HFF-Myc (cell line): ENCODE measurements at regions not wholly inside any gene's neighbourhood (a gene's known extent, or its start where the extent isn't known, plus 50 kb on each side); places are given as distances from the start of the nearest gene placed in this dataset.

ENCODE experiments used
- DNase-seq: peaks from one replicate; pipeline ENCODE4 v3.0.0-alpha.2; 2011; ENCODE audit warnings: low read depth; ENCODE audit errors: extremely low read depth
- H3K4me3 ChIP-seq: replicated peaks from 2 replicates; pipeline ENCODE4 v1.5.1; 2011; ENCODE audit warnings: low read depth, mild to moderate bottlenecking, control low read depth, low read length
- TF ChIP-seq, protein P1 (sequence below): IDR thresholded peaks from 2 replicates; pipeline ENCODE4 v1.5.1; 2012; ENCODE audit warnings: mild to moderate bottlenecking, low read depth, low read length, control low read depth; ENCODE audit errors: missing control alignments

DNA sequence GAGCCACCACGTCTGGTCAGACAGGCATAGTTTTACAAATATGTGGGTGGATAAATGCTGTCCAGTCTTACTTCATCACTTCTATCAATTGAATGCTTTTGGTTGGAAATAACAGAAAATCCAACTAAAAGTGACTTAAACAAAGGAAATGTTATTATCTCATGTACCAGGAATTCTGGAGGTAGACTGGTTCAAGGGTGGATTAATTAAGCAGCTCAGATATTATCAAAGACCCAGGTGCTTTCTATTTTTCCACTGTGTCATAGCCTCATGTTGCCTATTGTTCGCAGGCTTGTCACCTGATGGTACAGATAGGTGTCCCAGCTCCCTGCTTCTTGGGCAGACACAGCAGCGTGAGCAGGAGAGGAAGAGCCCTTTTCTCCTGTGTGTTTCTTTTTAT, 156.1 kb upstream of the CTBP2 start:
- TF ChIP-seq, protein P1, sequence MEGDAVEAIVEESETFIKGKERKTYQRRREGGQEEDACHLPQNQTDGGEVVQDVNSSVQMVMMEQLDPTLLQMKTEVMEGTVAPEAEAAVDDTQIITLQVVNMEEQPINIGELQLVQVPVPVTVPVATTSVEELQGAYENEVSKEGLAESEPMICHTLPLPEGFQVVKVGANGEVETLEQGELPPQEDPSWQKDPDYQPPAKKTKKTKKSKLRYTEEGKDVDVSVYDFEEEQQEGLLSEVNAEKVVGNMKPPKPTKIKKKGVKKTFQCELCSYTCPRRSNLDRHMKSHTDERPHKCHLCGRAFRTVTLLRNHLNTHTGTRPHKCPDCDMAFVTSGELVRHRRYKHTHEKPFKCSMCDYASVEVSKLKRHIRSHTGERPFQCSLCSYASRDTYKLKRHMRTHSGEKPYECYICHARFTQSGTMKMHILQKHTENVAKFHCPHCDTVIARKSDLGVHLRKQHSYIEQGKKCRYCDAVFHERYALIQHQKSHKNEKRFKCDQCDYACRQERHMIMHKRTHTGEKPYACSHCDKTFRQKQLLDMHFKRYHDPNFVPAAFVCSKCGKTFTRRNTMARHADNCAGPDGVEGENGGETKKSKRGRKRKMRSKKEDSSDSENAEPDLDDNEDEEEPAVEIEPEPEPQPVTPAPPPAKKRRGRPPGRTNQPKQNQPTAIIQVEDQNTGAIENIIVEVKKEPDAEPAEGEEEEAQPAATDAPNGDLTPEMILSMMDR, result no peak
- H3K4me3 ChIP-seq, result no peak overlapping the region
- DNase-seq, result no peak

DNA sequence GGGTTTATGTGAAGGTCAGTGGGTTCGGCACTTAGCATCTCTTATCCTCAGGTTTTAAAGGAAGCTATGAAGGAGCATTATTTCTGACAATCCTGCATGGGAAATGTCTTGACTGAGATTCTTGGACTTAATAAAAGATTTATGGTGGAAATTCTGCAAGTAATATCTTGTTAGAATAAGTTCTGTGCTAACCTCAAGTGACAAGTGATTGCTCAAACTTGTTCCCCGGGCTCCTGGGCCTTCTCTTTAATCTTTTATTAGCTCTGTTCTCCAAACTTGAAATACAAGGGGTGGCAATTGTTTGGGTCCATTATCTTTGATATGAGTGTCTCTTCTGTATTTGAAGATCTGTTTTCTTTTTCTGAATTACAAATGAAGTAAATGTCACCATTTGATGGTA, 140.6 kb upstream of the CTBP2 start:
- TF ChIP-seq, protein P1, result no peak
- DNase-seq, result no peak
- no peak overlapping the region for H3K4me3 ChIP-seq

DNA sequence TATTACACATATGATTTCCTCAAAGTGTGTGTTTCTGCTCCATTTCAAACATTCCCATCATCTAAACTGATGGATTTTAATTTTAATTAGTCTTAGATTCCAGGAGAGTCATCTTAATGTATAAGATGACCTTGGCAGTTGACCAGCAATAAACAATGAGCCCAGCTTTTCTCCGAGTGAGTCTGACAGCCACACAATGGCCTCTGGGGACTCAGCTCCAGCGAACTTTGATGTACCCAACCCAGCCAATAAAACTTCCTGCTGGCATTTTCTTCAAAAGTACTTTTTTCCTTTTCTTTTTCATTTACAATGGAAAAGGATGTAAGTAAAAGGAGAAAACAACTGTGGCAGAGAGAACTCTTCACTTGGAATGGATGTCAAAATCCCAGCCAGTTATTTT, 139.1 kb upstream of the CTBP2 start:
- TF ChIP-seq, protein P1, result no peak
- DNase-seq, result no peak

GRCh38 chr10:125296598-125296997, 136.2 kb upstream of the CTBP2 start:
- H3K4me3 ChIP-seq, result no peak overlapping the region
- DNase-seq, result no peak
- TF ChIP-seq, protein P1, result no peak

More for the DNA sequence above, 139.1 kb upstream of the CTBP2 start:
- no peak overlapping the region for H3K4me3 ChIP-seq

DNA sequence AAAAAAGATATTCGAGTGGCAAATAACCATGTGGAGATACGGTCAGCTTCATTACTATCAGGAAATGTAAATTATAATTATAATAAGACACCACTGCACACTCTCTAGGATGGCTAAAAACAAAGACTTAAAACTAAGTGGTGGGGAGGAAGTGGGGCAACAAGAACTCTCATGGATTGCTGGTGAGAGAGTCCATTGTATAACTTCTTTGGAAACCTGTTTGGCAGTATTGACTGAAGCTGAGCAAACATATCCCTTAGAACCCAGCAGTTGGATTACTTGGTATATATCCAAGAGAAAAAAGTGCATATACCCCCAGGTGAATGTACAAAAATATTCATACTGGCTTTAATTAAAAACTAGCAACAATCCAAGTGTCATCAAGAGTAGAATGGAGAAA, 133.7 kb upstream of the CTBP2 start:
- no peak for DNase-seq
- no peak overlapping the region for H3K4me3 ChIP-seq
- TF ChIP-seq, protein P1, result no peak

DNA sequence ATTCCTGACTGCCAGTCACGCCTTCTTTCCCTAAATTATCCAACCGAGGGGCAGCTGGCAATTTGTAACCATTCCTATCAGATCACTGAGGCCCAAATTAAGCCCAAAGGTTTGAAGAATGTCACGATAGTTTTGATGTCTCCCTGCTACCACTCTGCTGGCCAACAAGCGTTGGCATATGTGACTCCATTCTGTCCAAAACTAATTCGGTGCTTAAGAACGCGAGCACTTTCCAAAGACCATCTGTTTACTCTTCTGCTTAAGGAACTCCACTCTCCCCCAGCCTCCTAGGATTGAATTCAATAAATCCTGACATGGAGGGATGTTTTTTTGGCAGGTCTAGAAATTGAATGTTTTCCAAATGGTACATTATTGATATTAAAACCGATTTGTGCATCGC, 131.5 kb upstream of the CTBP2 start:
- DNase-seq, result no peak
- TF ChIP-seq, protein P1, result no peak
- H3K4me3 ChIP-seq, result no peak overlapping the region

DNA sequence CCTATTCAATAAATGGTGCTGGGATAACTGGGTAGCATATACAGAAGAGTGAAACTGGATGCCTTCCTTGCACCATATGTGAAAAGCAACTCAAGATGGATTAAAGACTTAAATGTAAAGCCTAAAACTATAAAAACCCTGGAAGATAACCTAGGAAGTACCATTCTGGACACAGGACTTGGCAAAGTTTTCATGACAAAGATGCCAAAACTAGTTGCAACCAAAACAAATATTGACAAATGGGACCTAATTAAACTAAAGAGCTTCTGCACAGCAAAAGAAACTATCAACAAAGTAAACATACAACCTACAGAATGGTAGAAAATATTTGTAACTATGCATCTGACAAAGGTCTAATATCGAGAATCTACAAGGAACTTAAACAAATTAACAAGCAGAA, 129.1 kb upstream of the CTBP2 start:
- TF ChIP-seq, protein P1, result no peak
- H3K4me3 ChIP-seq, result no peak overlapping the region
- DNase-seq, result no peak
